HEK293 (cell line): ENCODE measurements at regions not wholly inside any gene's neighbourhood (a gene's known extent, or its start where the extent isn't known, plus 50 kb on each side); places are given as distances from the start of the nearest gene placed in this dataset.

Experiments
- CTCF ChIA-PET: fragments of 350-600 bp; formaldehyde crosslinking; extraction: SDS; loops from one replicate; lab custom pipeline; 2021; ENCODE audit warnings: antibody characterized with exemption; lab: Yijun Ruan, JAX
- POLR2A ChIA-PET: fragments of 300-600 bp; formaldehyde crosslinking; extraction: SDS; loops from one replicate; lab custom pipeline; 2020; ENCODE audit warnings: antibody characterized with exemption, inconsistent platforms; lab: Yijun Ruan, JAX
- H3K27ac ChIP-seq: fragments of 200-500 bp; sonication (Bioruptor generic); 2 replicates; pipeline ENCODE4 v1.5.1; 2014; ENCODE audit warnings: low read depth, low read length, control low read depth, inconsistent platforms; ENCODE audit errors: extremely low read depth
- H3K36me3 ChIP-seq, 2 experiments: fragments of 200-500 bp in 1 of 2; sonication (Bioruptor generic) in 1 of 2; 1 replicate in 1 of 2; 2 replicates in 1 of 2; pipeline ENCODE4 v1.5.1; 2014 to 2017; ENCODE audit warnings: inconsistent platforms in 2 of 2, low read length in 2 of 2; ENCODE audit not compliant: control insufficient read depth in 2 of 2, insufficient read depth in 1 of 2
- H3K4me1 ChIP-seq: fragments of 200-500 bp; sonication (Bioruptor generic); 2 replicates; pipeline ENCODE4 v1.5.1; 2014; ENCODE audit warnings: mild to moderate bottlenecking, low read length, inconsistent platforms; ENCODE audit not compliant: control insufficient read depth, insufficient read depth
- H3K4me3 ChIP-seq: 2 replicates; pipeline ENCODE4 v1.5.1; 2011; ENCODE audit warnings: low read depth, mild to moderate bottlenecking, control low read depth, low read length, moderate library complexity
- H3K9me3 ChIP-seq: fragments of 200-500 bp; sonication (Bioruptor generic); 2 replicates; pipeline ENCODE4 v1.5.1; 2014; ENCODE audit warnings: low read depth, low read length, inconsistent platforms; ENCODE audit not compliant: control insufficient read depth, insufficient read depth
- BCL6B ChIP-seq: fragments of 450-650 bp; formaldehyde crosslinking; IDR thresholded peaks from 2 replicates; pipeline ENCODE4 v1.5.1; 2017; ENCODE audit warnings: missing biosample characterization, missing genetic modification characterization
- FEZF1 ChIP-seq: fragments of 450-650 bp; formaldehyde crosslinking; IDR thresholded peaks from 2 replicates; pipeline ENCODE4 v1.5.1; 2016; ENCODE audit warnings: missing biosample characterization, missing genetic modification characterization
- KLF17 ChIP-seq: fragments of 450-650 bp; formaldehyde crosslinking; IDR thresholded peaks from 2 replicates; pipeline ENCODE4 v1.5.1; 2016; ENCODE audit warnings: missing biosample characterization, missing genetic modification characterization
- KLF7 ChIP-seq: fragments of 450-650 bp; formaldehyde crosslinking; IDR thresholded peaks from 2 replicates; pipeline ENCODE4 v1.5.1; 2016; ENCODE audit warnings: missing biosample characterization, missing genetic modification characterization, borderline replicate concordance
- MZF1 ChIP-seq: fragments of 450-650 bp; formaldehyde crosslinking; IDR thresholded peaks from 2 replicates; pipeline ENCODE4 v1.5.1; 2017; ENCODE audit warnings: missing biosample characterization, missing genetic modification characterization, borderline replicate concordance
- PATZ1 ChIP-seq: fragments of 450-650 bp; formaldehyde crosslinking; IDR thresholded peaks from 2 replicates; pipeline ENCODE4 v1.5.1; 2016; ENCODE audit warnings: missing biosample characterization, missing genetic modification characterization
- PRDM4 ChIP-seq: fragments of 450-650 bp; formaldehyde crosslinking; IDR thresholded peaks from 2 replicates; pipeline ENCODE4 v1.5.1; 2017; ENCODE audit warnings: missing biosample characterization, missing genetic modification characterization
- SETDB1 ChIP-seq: IDR thresholded peaks from one replicate; pipeline ENCODE4 v1.6.1; 2017; ENCODE audit warnings: mild to moderate bottlenecking, low read length, moderate library complexity, mixed read lengths; ENCODE audit not compliant: insufficient read length
- TCF7L2 ChIP-seq: IDR thresholded peaks from 2 replicates; pipeline ENCODE4 v1.6.1; 2011; ENCODE audit warnings: low read depth, mild to moderate bottlenecking, inconsistent platforms, low read length, moderate library complexity, borderline replicate concordance
- ZFHX2 ChIP-seq: fragments of 450-650 bp; formaldehyde crosslinking; conservative IDR thresholded peaks from 2 replicates; pipeline ENCODE4 v1.5.1; 2016; ENCODE audit warnings: missing biosample characterization, missing genetic modification characterization
- ZFP3 ChIP-seq: fragments of 450-650 bp; formaldehyde crosslinking; IDR thresholded peaks from 2 replicates; pipeline ENCODE4 v1.5.1; 2016; ENCODE audit warnings: low read depth, missing biosample characterization, missing genetic modification characterization
- ZNF112 ChIP-seq: fragments of 450-650 bp; formaldehyde crosslinking; IDR thresholded peaks from 2 replicates; pipeline ENCODE4 v1.5.0; 2017; ENCODE audit warnings: missing biosample characterization, missing genetic modification characterization
- ZNF157 ChIP-seq: fragments of 450-650 bp; formaldehyde crosslinking; IDR thresholded peaks from 2 replicates; pipeline ENCODE4 v1.5.1; 2016; ENCODE audit warnings: missing biosample characterization, missing genetic modification characterization
- ZNF18 ChIP-seq: fragments of 450-650 bp; formaldehyde crosslinking; IDR thresholded peaks from 2 replicates; pipeline ENCODE4 v1.5.1; 2016; ENCODE audit warnings: missing biosample characterization, missing genetic modification characterization
- ZNF239 ChIP-seq: fragments of 450-650 bp; formaldehyde crosslinking; IDR thresholded peaks from 2 replicates; pipeline ENCODE4 v1.5.1; 2016; ENCODE audit warnings: missing biosample characterization, missing genetic modification characterization
- ZNF488 ChIP-seq: fragments of 450-650 bp; formaldehyde crosslinking; IDR thresholded peaks from 2 replicates; pipeline ENCODE4 v1.5.1; 2016; ENCODE audit warnings: missing biosample characterization, missing genetic modification characterization
- ZNF529 ChIP-seq: fragments of 450-650 bp; formaldehyde crosslinking; IDR thresholded peaks from 2 replicates; pipeline ENCODE4 v1.5.1; 2017; ENCODE audit warnings: missing genetic modification characterization, missing biosample characterization; ENCODE audit not compliant: insufficient replicate concordance
- ZNF571 ChIP-seq: fragments of 450-650 bp; formaldehyde crosslinking; IDR thresholded peaks from 2 replicates; pipeline ENCODE4 v1.5.0; 2017; ENCODE audit warnings: missing biosample characterization, missing genetic modification characterization
- ZNF596 ChIP-seq: fragments of 450-650 bp; IDR thresholded peaks from 2 replicates; pipeline ENCODE4 v1.5.0; 2018; ENCODE audit warnings: missing biosample characterization, mild to moderate bottlenecking, missing genetic modification characterization, moderate library complexity
- ZNF621 ChIP-seq: fragments of 450-650 bp; formaldehyde crosslinking; IDR thresholded peaks from 2 replicates; pipeline ENCODE4 v1.5.1; 2017; ENCODE audit warnings: missing biosample characterization, missing genetic modification characterization
- ZNF626 ChIP-seq: fragments of 450-650 bp; sonication (Bioruptor Pico); formaldehyde crosslinking; IDR thresholded peaks from 2 replicates; pipeline ENCODE4 v1.5.1; 2018; ENCODE audit warnings: missing biosample characterization, missing genetic modification characterization, inconsistent platforms
- ZNF645 ChIP-seq: fragments of 450-650 bp; formaldehyde crosslinking; IDR thresholded peaks from 2 replicates; pipeline ENCODE4; 2016; ENCODE audit warnings: missing biosample characterization, missing genetic modification characterization
- ZNF654 ChIP-seq: fragments of 450-650 bp; formaldehyde crosslinking; IDR thresholded peaks from 2 replicates; pipeline ENCODE4 v1.5.1; 2016; ENCODE audit warnings: low read depth, missing biosample characterization, missing genetic modification characterization
- ZNF670 ChIP-seq: fragments of 450-650 bp; formaldehyde crosslinking; IDR thresholded peaks from 2 replicates; pipeline ENCODE4 v1.5.1; 2016; ENCODE audit warnings: missing biosample characterization, missing genetic modification characterization, low read depth
- ZNF776 ChIP-seq: fragments of 450-650 bp; formaldehyde crosslinking; IDR thresholded peaks from 2 replicates; pipeline ENCODE4 v1.5.0; 2017; ENCODE audit warnings: missing biosample characterization, missing genetic modification characterization, borderline replicate concordance
- ZNF777 ChIP-seq: fragments of 450-650 bp; formaldehyde crosslinking; IDR thresholded peaks from 2 replicates; pipeline ENCODE4 v1.5.1; 2017; ENCODE audit warnings: missing biosample characterization, missing genetic modification characterization, borderline replicate concordance
- ZNF785 ChIP-seq: fragments of 450-650 bp; formaldehyde crosslinking; IDR thresholded peaks from 2 replicates; pipeline ENCODE4 v1.5.1; 2016; ENCODE audit warnings: missing biosample characterization, missing genetic modification characterization

- TF ChIP-seq ZFHX2 (tag by site-specific recombination): no peak
- no peak for TF ChIP-seq KLF17 (tag by site-specific recombination)
- no peak for TF ChIP-seq ZNF777 (tag by site-specific recombination)
- no peak for TF ChIP-seq ZNF645
- no peak for TF ChIP-seq PRDM4 (tag by site-specific recombination)
- TF ChIP-seq KLF7 (tag by site-specific recombination): no peak
- TF ChIP-seq ZNF670: no peak
- TF ChIP-seq ZNF571 (tag by site-specific recombination): no peak
- no peak for TF ChIP-seq ZNF654 (tag by site-specific recombination)
- TF ChIP-seq ZNF529 (tag by site-specific recombination): no peak
- TF ChIP-seq ZNF112 (tag by site-specific recombination): no peak
- TF ChIP-seq, all 188 proteins: peak for 0
Measured at GRCh38 chr10:128877141-128877540, 589.9 kb upstream of the MGMT start (continued).

GRCh38 chr10:128877936-128878335, 589.1 kb upstream of the MGMT start:
- Histone ChIP-seq H3K27ac (no peak overlapping the region), H3K4me1 (no peaks in the 10 kb centered on the region), H3K9me3 (no peaks in the 10 kb centered on the region), H3K4me3 (no peak overlapping the region), H3K36me3 (no peaks in the 10 kb centered on the region)
- POLR2A ChIA-PET: no interaction called here
- CTCF ChIA-PET: interaction anchor here (0.7 to 1.9 kb wide), 2 partner anchors 18 to 113 kb away, joined by 3 to 8 read pairs; no protein-coding TSS in a partner anchor
- TF ChIP-seq ZNF621 (tag by site-specific recombination) (no peak), TCF7L2 (no peak), ZNF626 (no peak), ZNF776 (tag by site-specific recombination) (no peak), FEZF1 (tag by site-specific recombination) (no peak), ZNF18 (tag by site-specific recombination) (no peak), ZNF785 (tag by site-specific recombination) (no peak), ZNF157 (tag by site-specific recombination) (no peak), SETDB1 (no peak), ZNF239 (tag by site-specific recombination) (no peak), BCL6B (tag by site-specific recombination) (no peak), PATZ1 (tag by site-specific recombination) (no peak), ZNF596 (no peak), ZNF488 (tag by site-specific recombination) (no peak), ZFP3 (no peak), MZF1 (tag by site-specific recombination) (no peak)
